Muscle layer of duodenum (tissue), 2 donors: ENCODE measurements at regions not wholly inside any gene's neighbourhood (a gene's known extent, or its start where the extent isn't known, plus 50 kb on each side); places are given as distances from the start of the nearest gene placed in this dataset.

Experiments
- H3K27ac ChIP-seq: one replicate; pipeline ENCODE4 v1.7.0; 2013; ENCODE audit warnings: mild to moderate bottlenecking, low read length
- H3K27me3 ChIP-seq: one replicate; pipeline ENCODE4 v1.7.0; 2013; ENCODE audit warnings: low read depth, mild to moderate bottlenecking, control low read depth, low read length
- H3K36me3 ChIP-seq, 2 donors: one replicate each; pipeline ENCODE4 v1.7.0; 2013; ENCODE audit warnings: low read length in 2 of 2, control low read depth in 1 of 2, mild to moderate bottlenecking in 1 of 2; ENCODE audit not compliant: insufficient read depth in 2 of 2, control insufficient read depth in 1 of 2
- H3K4me1 ChIP-seq, 2 donors: one replicate each; pipeline ENCODE4 v1.7.0; 2013; ENCODE audit warnings: low read length in 2 of 2, mild to moderate bottlenecking in 2 of 2, control low read depth in 1 of 2, moderate library complexity in 1 of 2; ENCODE audit not compliant: insufficient read depth in 2 of 2, control insufficient read depth in 1 of 2
- H3K4me3 ChIP-seq, 2 donors: one replicate each; pipeline ENCODE4 v1.7.0; 2013; ENCODE audit warnings: low read length in 2 of 2, low read depth in 1 of 2, mild to moderate bottlenecking in 1 of 2
- H3K9me3 ChIP-seq, 2 donors: one replicate each; pipeline ENCODE4 v1.7.0; 2013; ENCODE audit warnings: low read length in 2 of 2, control low read depth in 1 of 2, mild to moderate bottlenecking in 1 of 2; ENCODE audit not compliant: control insufficient read depth in 1 of 2
- donor health status: healthy.

- Histone ChIP-seq H3K27ac (no peak overlapping the region), H3K4me3 (no peak overlapping the region), H3K4me1 (no peaks in the 10 kb centered on the region), H3K27me3 (no peaks in the 10 kb centered on the region), H3K9me3 (no peaks in the 10 kb centered on the region), H3K36me3 (no peaks in the 10 kb centered on the region)
These were observed 132.3 kb upstream of the CRY1 start for GRCh38 chr12:107225635-107226034.

- Histone ChIP-seq H3K36me3 (no peaks in the 10 kb centered on the region), H3K9me3 (no peaks in the 10 kb centered on the region), H3K27me3 (no peaks in the 10 kb centered on the region), H3K4me3 (no peak overlapping the region), H3K27ac (no peak overlapping the region), H3K4me1 (no peaks in the 10 kb centered on the region)
These were observed 132.8 kb upstream of the CRY1 start for GRCh38 chr12:107226126-107226525.

GRCh38 chr12:107228076-107228475 lies 134.7 kb upstream of the CRY1 start:
- Histone ChIP-seq H3K27ac (no peak overlapping the region), H3K36me3 (no peaks in the 10 kb centered on the region), H3K4me3 (no peak overlapping the region), H3K27me3 (no peaks in the 10 kb centered on the region), H3K4me1 (no peaks in the 10 kb centered on the region), H3K9me3 (no peaks in the 10 kb centered on the region)

- no peaks in the 10 kb centered on the region for H3K36me3 ChIP-seq
- no peaks in the 10 kb centered on the region for H3K4me1 ChIP-seq
- H3K9me3 ChIP-seq = no peaks in the 10 kb centered on the region
- no peaks in the 10 kb centered on the region for H3K27me3 ChIP-seq
- no peak overlapping the region for H3K27ac ChIP-seq
- no peak overlapping the region for H3K4me3 ChIP-seq
These were observed 136.5 kb upstream of the CRY1 start for GRCh38 chr12:107229827-107230226.

GRCh38 chr12:107231303-107231702 lies 138.0 kb upstream of the CRY1 start:
- H3K4me3 ChIP-seq = no peak overlapping the region
- no peaks in the 10 kb centered on the region for H3K27me3 ChIP-seq
- H3K27ac ChIP-seq = no peak overlapping the region
- H3K4me1 ChIP-seq = no peaks in the 10 kb centered on the region
- H3K36me3 ChIP-seq = no peaks in the 10 kb centered on the region
- no peaks in the 10 kb centered on the region for H3K9me3 ChIP-seq

- no peaks in the 10 kb centered on the region for H3K4me1 ChIP-seq
- no peaks in the 10 kb centered on the region for H3K27me3 ChIP-seq
- no peaks in the 10 kb centered on the region for H3K36me3 ChIP-seq
- no peak overlapping the region for H3K4me3 ChIP-seq
- H3K27ac ChIP-seq = no peak overlapping the region
- no peaks in the 10 kb centered on the region for H3K9me3 ChIP-seq
These were observed 140.2 kb upstream of the CRY1 start for GRCh38 chr12:107233551-107233950.

GRCh38 chr12:107235600-107235999 lies 142.3 kb upstream of the CRY1 start:
- no peaks in the 10 kb centered on the region for H3K36me3 ChIP-seq
- no peak overlapping the region for H3K27ac ChIP-seq
- no peaks in the 10 kb centered on the region for H3K4me1 ChIP-seq
- no peak overlapping the region for H3K4me3 ChIP-seq
- no peaks in the 10 kb centered on the region for H3K9me3 ChIP-seq
- H3K27me3 ChIP-seq = no peaks in the 10 kb centered on the region

- H3K27me3 ChIP-seq = no peaks in the 10 kb centered on the region
- no peak overlapping the region for H3K4me3 ChIP-seq
- no peak overlapping the region for H3K27ac ChIP-seq
- H3K36me3 ChIP-seq = no peaks in the 10 kb centered on the region
- H3K4me1 ChIP-seq = no peaks in the 10 kb centered on the region
- H3K9me3 ChIP-seq = no peaks in the 10 kb centered on the region
These were observed 143.6 kb upstream of the CRY1 start for GRCh38 chr12:107236824-107237511.

GRCh38 chr12:107238296-107238695 lies 144.9 kb upstream of the CRY1 start:
- no peak overlapping the region for H3K27ac ChIP-seq
- H3K4me3 ChIP-seq = no peak overlapping the region
- H3K4me1 ChIP-seq = no peaks in the 10 kb centered on the region
- H3K9me3 ChIP-seq = no peaks in the 10 kb centered on the region
- no peaks in the 10 kb centered on the region for H3K27me3 ChIP-seq
- no peaks in the 10 kb centered on the region for H3K36me3 ChIP-seq

- H3K9me3 ChIP-seq = no peaks in the 10 kb centered on the region
- no peaks in the 10 kb centered on the region for H3K4me1 ChIP-seq
- no peak overlapping the region for H3K4me3 ChIP-seq
- no peaks in the 10 kb centered on the region for H3K36me3 ChIP-seq
- H3K27me3 ChIP-seq = no peaks in the 10 kb centered on the region
- no peak overlapping the region for H3K27ac ChIP-seq
These were observed 148.1 kb upstream of the CRY1 start for GRCh38 chr12:107241411-107241810.

- H3K27me3 ChIP-seq = no peaks in the 10 kb centered on the region
- no peak overlapping the region for H3K27ac ChIP-seq
- H3K4me3 ChIP-seq = no peak overlapping the region
- H3K4me1 ChIP-seq = no peaks in the 10 kb centered on the region
- no peaks in the 10 kb centered on the region for H3K36me3 ChIP-seq
- H3K9me3 ChIP-seq = no peaks in the 10 kb centered on the region
These were observed 148.8 kb upstream of the CRY1 start for GRCh38 chr12:107242189-107242588.

GRCh38 chr12:107243341-107243740 lies 150.0 kb upstream of the CRY1 start:
- Histone ChIP-seq H3K36me3 (no peaks in the 10 kb centered on the region), H3K4me3 (no peak overlapping the region), H3K4me1 (no peaks in the 10 kb centered on the region), H3K27ac (no peak overlapping the region), H3K27me3 (no peaks in the 10 kb centered on the region), H3K9me3 (no peaks in the 10 kb centered on the region)
